Ovary (tissue), 3 donors: ENCODE measurements at regions not wholly inside any gene's neighbourhood (a gene's known extent, or its start where the extent isn't known, plus 50 kb on each side); places are given as distances from the start of the nearest gene placed in this dataset.

Experiments used
- EP300 ChIP-seq: sonication (generic); formaldehyde crosslinking; IDR thresholded peaks from one replicate; pipeline ENCODE4 v1.6.1; 2017; ENCODE audit warnings: antibody characterized with exemption
- TF ChIP-seq, protein P1 (sequence below), 3 donors: fragments of 450-650 bp in 2 of 3; fragments of 200-600 bp in 1 of 3; IDR thresholded peaks; one replicate each; pipeline versions ENCODE4 v1.5.1 to v1.8.0; 2016 to 2022; ENCODE audit warnings: antibody characterized with exemption in 3 of 3, mild to moderate bottlenecking in 1 of 3
- donor health status: DM: no; HTN: no; CAD: no.

DNA sequence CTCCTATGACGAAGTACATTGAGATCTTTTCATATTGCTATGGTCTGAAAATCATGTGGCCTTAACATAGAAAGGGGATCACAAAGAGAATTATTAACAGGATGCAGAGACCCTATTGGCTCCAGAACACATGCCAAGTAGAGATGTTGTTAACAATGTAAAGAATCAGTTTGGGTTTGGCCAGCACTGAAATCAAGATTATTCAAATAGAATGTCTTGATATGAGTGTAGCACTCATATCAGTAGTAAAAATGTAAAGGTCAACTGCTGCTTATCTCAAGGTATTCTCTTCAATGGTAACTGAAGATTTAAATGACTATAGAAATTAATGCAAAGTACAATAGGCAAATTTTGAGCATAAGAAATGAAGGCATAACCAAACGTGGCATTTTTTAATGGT lies 262.8 kb downstream of the PTH2R start:
- TF ChIP-seq, protein P1, sequence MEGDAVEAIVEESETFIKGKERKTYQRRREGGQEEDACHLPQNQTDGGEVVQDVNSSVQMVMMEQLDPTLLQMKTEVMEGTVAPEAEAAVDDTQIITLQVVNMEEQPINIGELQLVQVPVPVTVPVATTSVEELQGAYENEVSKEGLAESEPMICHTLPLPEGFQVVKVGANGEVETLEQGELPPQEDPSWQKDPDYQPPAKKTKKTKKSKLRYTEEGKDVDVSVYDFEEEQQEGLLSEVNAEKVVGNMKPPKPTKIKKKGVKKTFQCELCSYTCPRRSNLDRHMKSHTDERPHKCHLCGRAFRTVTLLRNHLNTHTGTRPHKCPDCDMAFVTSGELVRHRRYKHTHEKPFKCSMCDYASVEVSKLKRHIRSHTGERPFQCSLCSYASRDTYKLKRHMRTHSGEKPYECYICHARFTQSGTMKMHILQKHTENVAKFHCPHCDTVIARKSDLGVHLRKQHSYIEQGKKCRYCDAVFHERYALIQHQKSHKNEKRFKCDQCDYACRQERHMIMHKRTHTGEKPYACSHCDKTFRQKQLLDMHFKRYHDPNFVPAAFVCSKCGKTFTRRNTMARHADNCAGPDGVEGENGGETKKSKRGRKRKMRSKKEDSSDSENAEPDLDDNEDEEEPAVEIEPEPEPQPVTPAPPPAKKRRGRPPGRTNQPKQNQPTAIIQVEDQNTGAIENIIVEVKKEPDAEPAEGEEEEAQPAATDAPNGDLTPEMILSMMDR (IDR thresholded peaks at IDR 0.05) = no peak
- TF ChIP-seq EP300 = no peak
